Mammary epithelial cell (primary cell): ENCODE measurements at regions not wholly inside any gene's neighbourhood (a gene's known extent, or its start where the extent isn't known, plus 50 kb on each side); places are given as distances from the start of the nearest gene placed in this dataset.

ENCODE experiments used
- EZH2 ChIP-seq: IDR thresholded peaks from 2 replicates; pipeline ENCODE4 v1.6.1; 2012; ENCODE audit warnings: low read length, inconsistent platforms, borderline replicate concordance
- TF ChIP-seq, protein P1 (sequence below), 2 donors: IDR thresholded peaks in 1 of 2; conservative IDR thresholded peaks in 1 of 2; 2 replicates each; pipeline ENCODE4 v1.5.1; 2011 to 2012; ENCODE audit warnings: inconsistent platforms in 2 of 2, low read length in 2 of 2, mild to moderate bottlenecking in 2 of 2, control low read depth in 1 of 2, low read depth in 1 of 2; ENCODE audit not compliant: insufficient read depth in 1 of 2; ENCODE audit errors: extremely low read depth in 1 of 2

DNA sequence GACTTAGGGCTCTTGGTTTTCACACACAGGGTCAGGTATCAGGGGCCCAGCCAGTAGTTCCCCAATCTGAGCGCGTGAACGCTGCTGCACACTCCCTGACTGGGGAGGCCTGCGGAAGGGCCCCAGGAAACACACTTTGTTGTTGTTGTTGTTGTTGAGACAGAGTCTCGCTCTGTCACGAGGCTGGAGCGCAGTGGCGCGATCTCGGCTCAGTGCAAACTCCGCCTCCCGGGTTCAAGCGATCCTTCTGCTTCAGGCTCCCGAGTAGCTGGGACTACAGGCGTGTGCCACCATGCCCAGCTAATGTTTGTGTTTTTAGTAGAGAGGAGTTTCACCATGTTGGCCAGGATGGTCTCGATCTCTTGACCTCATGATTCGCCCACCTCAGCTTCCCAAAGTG, 190.4 kb upstream of the GPR12 start:
- TF ChIP-seq, protein P1, sequence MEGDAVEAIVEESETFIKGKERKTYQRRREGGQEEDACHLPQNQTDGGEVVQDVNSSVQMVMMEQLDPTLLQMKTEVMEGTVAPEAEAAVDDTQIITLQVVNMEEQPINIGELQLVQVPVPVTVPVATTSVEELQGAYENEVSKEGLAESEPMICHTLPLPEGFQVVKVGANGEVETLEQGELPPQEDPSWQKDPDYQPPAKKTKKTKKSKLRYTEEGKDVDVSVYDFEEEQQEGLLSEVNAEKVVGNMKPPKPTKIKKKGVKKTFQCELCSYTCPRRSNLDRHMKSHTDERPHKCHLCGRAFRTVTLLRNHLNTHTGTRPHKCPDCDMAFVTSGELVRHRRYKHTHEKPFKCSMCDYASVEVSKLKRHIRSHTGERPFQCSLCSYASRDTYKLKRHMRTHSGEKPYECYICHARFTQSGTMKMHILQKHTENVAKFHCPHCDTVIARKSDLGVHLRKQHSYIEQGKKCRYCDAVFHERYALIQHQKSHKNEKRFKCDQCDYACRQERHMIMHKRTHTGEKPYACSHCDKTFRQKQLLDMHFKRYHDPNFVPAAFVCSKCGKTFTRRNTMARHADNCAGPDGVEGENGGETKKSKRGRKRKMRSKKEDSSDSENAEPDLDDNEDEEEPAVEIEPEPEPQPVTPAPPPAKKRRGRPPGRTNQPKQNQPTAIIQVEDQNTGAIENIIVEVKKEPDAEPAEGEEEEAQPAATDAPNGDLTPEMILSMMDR (conservative IDR thresholded peaks at IDR 0.05 in 1 of 2, IDR thresholded peaks at IDR 0.05 in 1 of 2; ENCODE audit: extremely low read depth in 1 of 2, insufficient read depth in 1 of 2, low read depth in 1 of 2, low read length in 2 of 2): no peak
- no peak for TF ChIP-seq EZH2
